ENCODE measurements at regions not wholly inside any gene's neighbourhood (a gene's known extent, or its start where the extent isn't known, plus 50 kb on each side); places are given as distances from the start of the nearest gene placed in this dataset.

DNA sequence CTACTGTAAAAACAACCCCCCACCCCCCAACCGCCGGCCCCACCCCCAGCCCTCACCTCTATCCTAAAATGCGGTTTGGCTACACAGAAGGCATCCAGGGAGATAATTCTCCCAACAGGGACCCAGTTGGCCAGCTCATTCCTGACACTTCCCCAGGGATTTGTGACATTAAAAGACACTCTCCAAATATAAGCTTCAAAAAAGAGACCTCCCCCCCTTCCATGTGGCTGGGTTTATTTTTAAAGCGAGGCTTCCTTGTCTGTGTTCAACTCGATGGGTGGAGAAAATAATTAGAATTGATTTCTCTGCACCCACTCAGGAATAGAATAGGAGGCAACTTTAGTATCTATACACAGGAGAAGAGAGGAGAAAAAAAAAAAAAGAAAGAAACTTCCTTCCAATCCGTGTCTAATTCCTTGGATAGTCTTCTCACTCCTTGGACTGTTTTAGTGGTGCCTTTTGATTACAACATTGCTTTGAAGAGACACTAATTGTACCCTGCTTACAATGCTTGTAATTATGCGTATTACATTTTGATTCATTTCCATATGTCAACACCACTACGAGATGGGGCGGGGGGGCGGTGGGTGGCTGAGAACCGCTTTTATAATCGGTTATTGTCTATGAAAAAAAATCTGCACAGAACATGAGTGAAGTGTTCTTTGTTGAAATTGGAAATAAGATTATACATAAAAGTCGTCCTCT is 500.4 kb downstream of the MIAT start:
- no peaks in the 10 kb centered on the region for H3K9me3 Mint-ChIP-seq
- no peak overlapping the region for H4K91ac ChIP-seq (ENCODE audit: insufficient read length, low read depth, low read length)
- H3K18ac ChIP-seq (ENCODE audit: insufficient read length, low read depth, low read length): no peak overlapping the region
- H3K4me1 Mint-ChIP-seq: peaks cover 7 to 33% of the 10 kb centered on the region in 2 experiments; a peak in 3 of 4 replicates
- H4K20me1 ChIP-seq (ENCODE audit: control insufficient read depth, insufficient read depth, insufficient read length): no peaks in the 10 kb centered on the region
- no peaks in the 10 kb centered on the region for H3K36me3 Mint-ChIP-seq (ENCODE audit: insufficient read depth in 1 of 3, low read depth in 3 of 3)
- no peaks in the 10 kb centered on the region for H3K27me3 ChIP-seq (ENCODE audit: insufficient read depth, low read length)
- no peak overlapping the region for H3K56ac ChIP-seq (ENCODE audit: insufficient read length, low read depth, low read length)
- no peaks in the 10 kb centered on the region for H3K79me2 ChIP-seq (ENCODE audit: insufficient read depth, low read length)
- H2BK120ac ChIP-seq (ENCODE audit: low read depth, low read length, poor library complexity, severe bottlenecking): no peak overlapping the region
- H2AK5ac ChIP-seq (ENCODE audit: insufficient read length, low read length): no peak overlapping the region
- H3K4me2 ChIP-seq (ENCODE audit: insufficient read depth, insufficient read length, low read length): no peak overlapping the region
- H2AFZ ChIP-seq (ENCODE audit: low read length): no peak overlapping the region
- no peak overlapping the region for H4K5ac ChIP-seq (ENCODE audit: insufficient read length, low read depth, low read length)
- H3T11ph ChIP-seq (ENCODE audit: low read length): no peak overlapping the region
- no peaks in the 10 kb centered on the region for H3K79me1 ChIP-seq (ENCODE audit: insufficient read depth, low read depth, low read length, poor library complexity, severe bottlenecking)
- no peak overlapping the region for H3K14ac ChIP-seq (ENCODE audit: insufficient read depth, low read length)
- H3K4me1 ChIP-seq (ENCODE audit: insufficient read depth, low read length): 0 out of 2 replicates have a peak, but pooled peaks cover 3% of the 10 kb centered on the region
- H3K4me3 Mint-ChIP-seq: no peak overlapping the region
- TF ChIP-seq, protein P1, sequence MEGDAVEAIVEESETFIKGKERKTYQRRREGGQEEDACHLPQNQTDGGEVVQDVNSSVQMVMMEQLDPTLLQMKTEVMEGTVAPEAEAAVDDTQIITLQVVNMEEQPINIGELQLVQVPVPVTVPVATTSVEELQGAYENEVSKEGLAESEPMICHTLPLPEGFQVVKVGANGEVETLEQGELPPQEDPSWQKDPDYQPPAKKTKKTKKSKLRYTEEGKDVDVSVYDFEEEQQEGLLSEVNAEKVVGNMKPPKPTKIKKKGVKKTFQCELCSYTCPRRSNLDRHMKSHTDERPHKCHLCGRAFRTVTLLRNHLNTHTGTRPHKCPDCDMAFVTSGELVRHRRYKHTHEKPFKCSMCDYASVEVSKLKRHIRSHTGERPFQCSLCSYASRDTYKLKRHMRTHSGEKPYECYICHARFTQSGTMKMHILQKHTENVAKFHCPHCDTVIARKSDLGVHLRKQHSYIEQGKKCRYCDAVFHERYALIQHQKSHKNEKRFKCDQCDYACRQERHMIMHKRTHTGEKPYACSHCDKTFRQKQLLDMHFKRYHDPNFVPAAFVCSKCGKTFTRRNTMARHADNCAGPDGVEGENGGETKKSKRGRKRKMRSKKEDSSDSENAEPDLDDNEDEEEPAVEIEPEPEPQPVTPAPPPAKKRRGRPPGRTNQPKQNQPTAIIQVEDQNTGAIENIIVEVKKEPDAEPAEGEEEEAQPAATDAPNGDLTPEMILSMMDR (conservative IDR thresholded peaks at IDR 0.05): no peak
- H3K23me2 ChIP-seq (ENCODE audit: insufficient read length, low read depth, low read length, poor library complexity, severe bottlenecking): no peaks in the 10 kb centered on the region
- no peak overlapping the region for H3K23ac ChIP-seq (ENCODE audit: insufficient read length, low read depth, low read length)
- H3K9me3 ChIP-seq (ENCODE audit: control insufficient read depth, low read depth, low read length): no peaks in the 10 kb centered on the region
- H3K27ac ChIP-seq (ENCODE audit: insufficient read length, low read depth, low read length): no peak overlapping the region
- H2BK5ac ChIP-seq (ENCODE audit: insufficient read length, low read length): no peak overlapping the region
- peaks cover 26% of the 10 kb centered on the region for H3K27me3 Mint-ChIP-seq (ENCODE audit: low read depth)
- no peak overlapping the region for H4K8ac ChIP-seq (replicated peaks; ENCODE audit: insufficient read length, low read depth, low read length)
- no peak overlapping the region for H3K4ac ChIP-seq (ENCODE audit: low read depth, low read length)
- no peak overlapping the region for H2BK15ac ChIP-seq (ENCODE audit: low read depth, low read length)
- H3K9ac ChIP-seq (ENCODE audit: extremely low read depth, insufficient read length, low read length): no peak overlapping the region
- no CpG with 5 or more reads among the region's 13 CpGs for WGBS (ENCODE audit: extremely low coverage, insufficient read length, low lambda C conversion rate)
- no peak overlapping the region for H2BK20ac ChIP-seq (ENCODE audit: low read depth, low read length, poor library complexity, severe bottlenecking)
- DNase-seq: no peak
- no peak overlapping the region for H2BK12ac ChIP-seq (ENCODE audit: insufficient read length, low read depth, low read length)
- no peak overlapping the region for H3K27ac Mint-ChIP-seq
